ENCODE measurements at regions not wholly inside any gene's neighbourhood (a gene's known extent, or its start where the extent isn't known, plus 50 kb on each side); places are given as distances from the start of the nearest gene placed in this dataset.

GRCh38 chr21:18723171-18723570 is 319.6 kb upstream of the TMPRSS15 start:
- TF ChIP-seq POLR2A (IDR thresholded peaks at IDR 0.05) (no peak), CTCF (IDR thresholded peaks at IDR 0.05 in 4 of 5, conservative IDR thresholded peaks at IDR 0.05 in 1 of 5) (no peak)

Data from gastrocnemius medialis (tissue), 4 donors.